Hepatocyte (in vitro differentiated cells): ENCODE measurements at regions not wholly inside any gene's neighbourhood (a gene's known extent, or its start where the extent isn't known, plus 50 kb on each side); places are given as distances from the start of the nearest gene placed in this dataset.

ENCODE experiments used
- DNase-seq: peaks from one replicate; pipeline ENCODE4 v3.0.0-alpha.2; 2016; ENCODE audit warnings: low spot score
- H2AFZ ChIP-seq: fragments of 200-600 bp; sonication (generic); 2 replicates; pipeline ENCODE4 v1.6.0; 2016; ENCODE audit warnings: antibody characterized with exemption, mild to moderate bottlenecking
- H3K27ac ChIP-seq: fragments of 200-600 bp; sonication (generic); 2 replicates; pipeline ENCODE4 v1.5.1; 2016; ENCODE audit warnings: mild to moderate bottlenecking
- H3K27me3 ChIP-seq: fragments of 200-600 bp; sonication (generic); 2 replicates; pipeline ENCODE4 v1.6.1; 2016
- H3K36me3 ChIP-seq: fragments of 200-600 bp; sonication (generic); replicated peaks from 2 replicates; pipeline ENCODE4 v1.5.1; 2016; ENCODE audit warnings: low read depth; ENCODE audit not compliant: insufficient read depth
- H3K4me1 ChIP-seq: fragments of 200-600 bp; sonication (generic); 2 replicates; pipeline ENCODE4 v1.5.1; 2016; ENCODE audit warnings: mild to moderate bottlenecking, moderate library complexity; ENCODE audit not compliant: insufficient read depth
- H3K4me2 ChIP-seq: fragments of 200-600 bp; sonication (generic); 2 replicates; pipeline ENCODE4 v1.6.0; 2016
- H3K4me3 ChIP-seq: fragments of 200-600 bp; sonication (generic); 2 replicates; pipeline ENCODE4 v1.5.1; 2016; ENCODE audit warnings: mild to moderate bottlenecking
- H3K79me2 ChIP-seq: fragments of 200-600 bp; sonication (generic); 2 replicates; pipeline ENCODE4 v1.6.0; 2017; ENCODE audit warnings: mild to moderate bottlenecking
- H3K9me2 ChIP-seq: fragments of 200-600 bp; sonication (generic); replicated peaks from 2 replicates; pipeline ENCODE4 v1.6.0; 2017; ENCODE audit warnings: mild to moderate bottlenecking; ENCODE audit not compliant: insufficient read depth
- H3K9me3 ChIP-seq: fragments of 200-600 bp; sonication (generic); 2 replicates; pipeline ENCODE4 v1.5.1; 2016; ENCODE audit warnings: low read depth, mild to moderate bottlenecking
- H4K20me1 ChIP-seq: fragments of 200-600 bp; sonication (generic); 2 replicates; pipeline ENCODE4 v1.6.0; 2016; ENCODE audit warnings: mild to moderate bottlenecking; ENCODE audit not compliant: insufficient read depth, poor library complexity, severe bottlenecking
- CTCF ChIP-seq: fragments of 200-600 bp; sonication (generic); IDR thresholded peaks from 2 replicates; pipeline ENCODE4 v1.5.1; 2016; ENCODE audit warnings: antibody characterized with exemption, mild to moderate bottlenecking; ENCODE audit not compliant: poor library complexity
- EZH2 ChIP-seq: fragments of 200-600 bp; sonication (generic); IDR thresholded peaks from 2 replicates; pipeline ENCODE4 v1.6.1; 2016; ENCODE audit warnings: antibody characterized with exemption, mild to moderate bottlenecking, borderline replicate concordance
- EZH2phosphoT487 ChIP-seq: fragments of 200-600 bp; sonication (generic); IDR thresholded peaks from one replicate; pipeline ENCODE4 v1.6.1; 2018; ENCODE audit warnings: antibody characterized with exemption, mild to moderate bottlenecking, low read depth, moderate library complexity; ENCODE audit not compliant: unreplicated experiment, severe bottlenecking
- WGBS: methylation state at CpG from one replicate; pipeline ENCODE4 v1.1.6; 2016; ENCODE audit warnings: low lambda C conversion rate; ENCODE audit errors: missing lambda C conversion rate; 5-methylcytosine and 5-hydroxymethylcytosine counted together

DNA sequence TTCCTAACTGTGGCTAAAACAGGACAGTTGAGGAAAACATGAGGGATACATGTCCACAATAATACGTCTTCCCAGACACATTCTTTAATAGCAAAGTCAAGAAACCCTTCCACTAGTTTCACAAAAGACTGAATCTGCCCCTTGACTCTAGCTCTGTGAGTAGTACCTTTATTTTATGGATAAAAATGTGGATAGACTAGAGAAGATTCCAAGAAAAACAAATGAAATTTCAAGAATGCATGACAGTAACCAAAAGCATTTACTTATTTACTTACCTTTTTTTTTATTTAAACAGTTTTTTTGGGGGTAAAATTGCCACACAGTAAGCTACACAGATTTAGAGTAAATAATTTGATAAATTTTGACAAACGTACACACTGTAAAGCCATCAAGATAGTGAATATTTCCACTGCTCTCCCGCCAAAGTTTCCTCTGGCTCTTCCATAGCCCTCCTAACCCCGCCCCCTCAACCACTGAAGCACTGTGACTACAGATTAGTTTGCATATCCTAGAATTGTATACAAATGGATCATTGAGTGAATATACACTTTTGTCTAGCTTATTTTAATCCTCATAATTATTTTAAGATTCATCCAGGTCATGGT lies 420.4 kb upstream of the ZMIZ1 start:
- no peak overlapping the region for H3K27ac ChIP-seq
- WGBS: 79% methylated on average over 4 of the region's 4 CpGs
- H2AFZ ChIP-seq: no peak overlapping the region
- DNase-seq: no peak
- no peak overlapping the region for H3K4me2 ChIP-seq
- no peaks in the 10 kb centered on the region for H3K9me2 ChIP-seq
- H3K36me3 ChIP-seq: no peaks in the 10 kb centered on the region
- TF ChIP-seq EZH2: no peak
- TF ChIP-seq CTCF: no peak
- no peak for TF ChIP-seq EZH2phosphoT487
- no peaks in the 10 kb centered on the region for H3K4me1 ChIP-seq
- no peaks in the 10 kb centered on the region for H3K27me3 ChIP-seq
- no peaks in the 10 kb centered on the region for H4K20me1 ChIP-seq
- no peak overlapping the region for H3K4me3 ChIP-seq
- no peaks in the 10 kb centered on the region for H3K79me2 ChIP-seq
- H3K9me3 ChIP-seq: no peaks in the 10 kb centered on the region

DNA sequence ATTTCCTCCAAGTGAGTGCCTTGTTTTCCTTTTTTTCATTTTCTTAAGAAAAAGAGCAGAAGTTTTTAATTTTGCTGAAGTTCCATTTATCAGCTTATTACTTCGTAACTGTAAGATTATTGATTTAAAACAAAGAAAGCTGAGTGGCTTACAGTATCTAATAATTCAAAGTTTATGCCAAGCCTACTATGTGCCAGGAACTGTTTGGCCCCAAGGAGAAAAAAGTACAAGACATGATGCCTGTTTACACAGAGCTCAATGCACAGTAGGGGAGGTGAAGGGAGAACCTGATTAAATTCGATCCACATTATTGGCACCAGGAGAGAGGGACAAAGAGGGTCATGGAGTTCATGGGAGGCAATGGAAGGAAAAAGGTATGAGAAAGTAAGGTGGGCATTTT lies 419.3 kb upstream of the ZMIZ1 start:
- no peak for TF ChIP-seq EZH2phosphoT487
- TF ChIP-seq EZH2: no peak
- no peak for TF ChIP-seq CTCF

GRCh38 chr10:78650122-78650521 lies 418.6 kb upstream of the ZMIZ1 start:
- no peaks in the 10 kb centered on the region for H3K4me1 ChIP-seq
- H2AFZ ChIP-seq: no peak overlapping the region
- no peak overlapping the region for H3K27ac ChIP-seq
- no peak for DNase-seq
- no peak overlapping the region for H3K4me2 ChIP-seq
- TF ChIP-seq EZH2phosphoT487 (no peak), EZH2 (no peak), CTCF (no peak)
- no peaks in the 10 kb centered on the region for H3K79me2 ChIP-seq
- no peak overlapping the region for H3K4me3 ChIP-seq
- no peaks in the 10 kb centered on the region for H3K36me3 ChIP-seq
- no peaks in the 10 kb centered on the region for H3K9me2 ChIP-seq
- H4K20me1 ChIP-seq: no peaks in the 10 kb centered on the region
- no peaks in the 10 kb centered on the region for H3K27me3 ChIP-seq
- no peaks in the 10 kb centered on the region for H3K9me3 ChIP-seq

More for the DNA sequence above, 419.3 kb upstream of the ZMIZ1 start:
- Histone ChIP-seq H3K4me1 (no peaks in the 10 kb centered on the region), H3K36me3 (no peaks in the 10 kb centered on the region), H4K20me1 (no peaks in the 10 kb centered on the region), H3K27ac (no peak overlapping the region), H2AFZ (no peak overlapping the region), H3K9me2 (no peaks in the 10 kb centered on the region), H3K27me3 (no peaks in the 10 kb centered on the region), H3K9me3 (no peaks in the 10 kb centered on the region), H3K4me2 (no peak overlapping the region), H3K79me2 (no peaks in the 10 kb centered on the region), H3K4me3 (no peak overlapping the region)
- no peak for DNase-seq
- WGBS: 81% methylated on average over 2 of the region's 2 CpGs

DNA sequence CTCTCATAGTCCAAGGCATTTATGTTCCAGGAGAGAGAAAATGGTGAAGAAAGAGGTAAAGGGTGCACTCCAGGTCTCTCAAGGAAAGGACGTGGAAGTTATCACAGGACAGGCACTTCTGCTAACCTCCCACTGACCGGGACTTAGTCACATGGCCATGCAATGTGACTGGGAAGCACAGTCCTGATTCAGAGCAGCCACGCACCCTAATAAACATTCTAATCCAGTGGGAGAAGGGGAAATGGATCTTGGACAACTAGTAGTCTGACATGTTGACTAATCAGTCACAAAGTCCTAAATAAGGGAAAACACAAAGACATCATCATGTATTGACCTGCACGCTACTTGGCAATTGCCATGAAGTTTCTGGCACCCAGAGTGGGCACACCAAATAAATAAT lies 417.5 kb upstream of the ZMIZ1 start:
- Histone ChIP-seq H3K4me1 (peaks cover 2% of the 10 kb centered on the region), H3K79me2 (no peaks in the 10 kb centered on the region), H3K4me2 (no peak overlapping the region), H2AFZ (no peak overlapping the region), H3K9me2 (no peaks in the 10 kb centered on the region), H3K4me3 (no peak overlapping the region), H3K27me3 (no peaks in the 10 kb centered on the region), H3K27ac (no peak overlapping the region), H4K20me1 (no peaks in the 10 kb centered on the region), H3K9me3 (no peaks in the 10 kb centered on the region), H3K36me3 (no peaks in the 10 kb centered on the region)
- no peak for TF ChIP-seq CTCF
- no peak for TF ChIP-seq EZH2phosphoT487
- TF ChIP-seq EZH2: no peak
- no peak for DNase-seq
- WGBS: 78% methylated on average over 4 of the region's 4 CpGs
